ENCODE measurements at regions not wholly inside any gene's neighbourhood (a gene's known extent, or its start where the extent isn't known, plus 50 kb on each side); places are given as distances from the start of the nearest gene placed in this dataset.

DNA sequence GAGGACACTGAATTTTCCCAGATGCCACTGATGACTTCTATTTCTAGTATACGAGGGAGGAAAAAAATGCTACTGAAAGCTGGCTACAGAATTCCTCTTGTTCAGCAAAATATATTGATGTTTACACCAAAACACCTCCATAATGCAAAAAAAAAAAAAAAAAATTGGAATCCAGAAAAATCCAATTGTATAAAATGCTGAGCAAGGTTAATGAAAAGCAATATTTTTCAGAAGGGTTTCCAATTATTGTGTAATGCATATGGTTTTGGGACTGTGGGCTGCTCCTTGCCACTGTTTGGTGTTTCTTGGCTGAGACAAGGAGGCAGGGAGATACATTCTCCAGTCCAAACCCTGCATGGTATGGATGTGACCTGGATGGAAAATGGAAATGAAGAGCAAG lies 83.8 kb downstream of the LSM5 start:
- TF ChIP-seq RAD21 (IDR thresholded peaks at IDR 0.05; ENCODE audit: low read length) (no peak), POLR2AphosphoS5 (IDR thresholded peaks at IDR 0.05; ENCODE audit: low read depth, low read length) (no peak), TCF12 (IDR thresholded peaks at IDR 0.05) (no peak), EP300 (IDR thresholded peaks at IDR 0.05; ENCODE audit: borderline replicate concordance in 1 of 2, low read depth in 1 of 2, low read length in 1 of 2) (no peak)

Data from SK-N-SH (cell line).